Endothelial cell (in vitro differentiated cells): ENCODE measurements at regions not wholly inside any gene's neighbourhood (a gene's known extent, or its start where the extent isn't known, plus 50 kb on each side); places are given as distances from the start of the nearest gene placed in this dataset.
A peak's percentile ranks its signal among the peaks of the same experiment; 100 is the strongest.

Experiments
- DNase-seq: peaks from one replicate; pipeline ENCODE4 v3.0.0; 2021; ENCODE audit warnings: low spot score
- H3K27ac Mint-ChIP-seq: one replicate; pipeline ENCODE4 v1.8.0; 2021; ENCODE audit warnings: mixed read lengths, inconsistent platforms; ENCODE audit not compliant: unreplicated experiment
- H3K27me3 Mint-ChIP-seq: one replicate; pipeline ENCODE4 v1.8.0; 2021; ENCODE audit warnings: mild to moderate bottlenecking, moderate library complexity, mixed read lengths, inconsistent platforms; ENCODE audit not compliant: unreplicated experiment
- H3K36me3 Mint-ChIP-seq: one replicate; pipeline ENCODE4 v1.8.0; 2021; ENCODE audit warnings: mild to moderate bottlenecking, low read depth, mixed read lengths, inconsistent platforms; ENCODE audit not compliant: unreplicated experiment
- H3K4me1 Mint-ChIP-seq: one replicate; pipeline ENCODE4 v1.8.0; 2021; ENCODE audit warnings: mild to moderate bottlenecking, mixed read lengths, inconsistent platforms; ENCODE audit not compliant: unreplicated experiment
- H3K4me3 Mint-ChIP-seq: one replicate; pipeline ENCODE4 v1.8.0; 2021; ENCODE audit warnings: mild to moderate bottlenecking, mixed read lengths, inconsistent platforms; ENCODE audit not compliant: unreplicated experiment
- H3K9me3 Mint-ChIP-seq: one replicate; pipeline ENCODE4 v1.8.0; 2021; ENCODE audit warnings: mixed read lengths, inconsistent platforms; ENCODE audit not compliant: unreplicated experiment
- TF ChIP-seq, protein P1 (sequence below): fragments of 200-600 bp; sonication (generic); IDR thresholded peaks from one replicate; pipeline ENCODE4 v1.5.0; 2021; ENCODE audit warnings: antibody characterized with exemption; ENCODE audit not compliant: unreplicated experiment

DNA sequence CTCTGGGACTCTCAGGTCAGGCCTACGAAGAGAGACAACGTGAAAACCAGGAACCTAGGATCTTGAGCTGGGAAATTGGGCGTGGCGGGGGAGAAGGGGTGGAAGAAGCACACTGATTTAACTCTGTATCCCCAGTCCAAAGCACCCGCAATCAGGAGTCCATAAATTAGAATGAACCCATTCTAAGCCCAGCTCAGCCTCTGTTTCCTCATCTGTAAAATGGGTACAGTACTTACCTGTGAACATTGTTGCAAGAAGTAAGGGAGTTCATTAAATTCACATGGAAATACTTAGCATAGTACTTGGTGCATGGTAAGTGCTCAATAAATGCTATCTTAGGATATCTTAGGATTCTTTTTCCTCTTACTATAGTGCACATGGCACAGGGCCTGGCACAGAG is 326.7 kb downstream of the BCOR start:
- no peak overlapping the region for H3K4me3 Mint-ChIP-seq
- TF ChIP-seq, protein P1, sequence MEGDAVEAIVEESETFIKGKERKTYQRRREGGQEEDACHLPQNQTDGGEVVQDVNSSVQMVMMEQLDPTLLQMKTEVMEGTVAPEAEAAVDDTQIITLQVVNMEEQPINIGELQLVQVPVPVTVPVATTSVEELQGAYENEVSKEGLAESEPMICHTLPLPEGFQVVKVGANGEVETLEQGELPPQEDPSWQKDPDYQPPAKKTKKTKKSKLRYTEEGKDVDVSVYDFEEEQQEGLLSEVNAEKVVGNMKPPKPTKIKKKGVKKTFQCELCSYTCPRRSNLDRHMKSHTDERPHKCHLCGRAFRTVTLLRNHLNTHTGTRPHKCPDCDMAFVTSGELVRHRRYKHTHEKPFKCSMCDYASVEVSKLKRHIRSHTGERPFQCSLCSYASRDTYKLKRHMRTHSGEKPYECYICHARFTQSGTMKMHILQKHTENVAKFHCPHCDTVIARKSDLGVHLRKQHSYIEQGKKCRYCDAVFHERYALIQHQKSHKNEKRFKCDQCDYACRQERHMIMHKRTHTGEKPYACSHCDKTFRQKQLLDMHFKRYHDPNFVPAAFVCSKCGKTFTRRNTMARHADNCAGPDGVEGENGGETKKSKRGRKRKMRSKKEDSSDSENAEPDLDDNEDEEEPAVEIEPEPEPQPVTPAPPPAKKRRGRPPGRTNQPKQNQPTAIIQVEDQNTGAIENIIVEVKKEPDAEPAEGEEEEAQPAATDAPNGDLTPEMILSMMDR, result no peak
- no peak overlapping the region for H3K27ac Mint-ChIP-seq
- H3K9me3 Mint-ChIP-seq, result no peaks in the 10 kb centered on the region
- peaks cover 3% of the 10 kb centered on the region for H3K27me3 Mint-ChIP-seq
- no peak for DNase-seq
- peaks cover 25% of the 10 kb centered on the region for H3K4me1 Mint-ChIP-seq
- H3K36me3 Mint-ChIP-seq, result no peaks in the 10 kb centered on the region

DNA sequence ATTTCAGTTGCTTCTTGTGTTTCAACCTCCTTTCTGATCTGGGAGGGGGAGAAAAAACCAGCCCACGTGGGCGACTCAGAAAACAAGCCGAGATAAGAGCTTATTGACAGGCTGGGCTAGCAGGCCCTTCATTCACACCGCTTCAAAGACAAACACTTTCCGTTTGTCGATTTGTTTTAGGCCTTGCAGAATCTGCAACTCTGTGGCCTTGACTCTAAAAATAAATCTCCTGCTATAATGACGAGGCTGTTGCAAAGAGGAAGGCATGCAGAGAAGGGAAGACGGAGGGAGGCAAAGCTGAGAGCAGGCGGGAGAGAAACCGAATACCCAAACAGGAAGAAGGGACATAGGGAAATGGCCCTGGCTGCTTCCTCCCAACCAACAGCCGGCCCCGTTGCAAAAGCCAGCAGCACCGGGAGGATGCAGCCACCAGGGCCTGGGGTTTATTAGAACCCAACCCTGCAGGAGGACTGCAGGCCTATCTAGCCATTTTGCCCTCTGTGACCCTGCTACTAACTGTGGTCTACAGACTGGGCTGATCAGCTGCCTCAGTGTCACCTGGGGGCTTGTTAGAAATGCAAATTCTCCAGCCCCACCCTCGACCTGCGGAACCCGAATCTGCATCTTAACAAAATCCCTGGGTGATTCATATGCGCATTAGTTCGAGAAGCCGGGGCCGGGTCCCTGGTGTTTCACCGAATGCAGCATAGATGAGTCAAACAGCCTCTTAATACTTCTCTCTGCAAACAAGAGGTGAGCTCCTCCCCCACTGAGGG is 325.5 kb downstream of the BCOR start:
- Mint-ChIP-seq H3K36me3 (no peaks in the 10 kb centered on the region), H3K9me3 (no peaks in the 10 kb centered on the region), H3K27ac (peak overlapping the region; percentile 92), H3K4me3 (peak overlapping the region; percentile 4), H3K27me3 (peaks cover 3% of the 10 kb centered on the region), H3K4me1 (peaks cover 25% of the 10 kb centered on the region)
- TF ChIP-seq, protein P1, result no peak
- peak; percentile 34 for DNase-seq

DNA sequence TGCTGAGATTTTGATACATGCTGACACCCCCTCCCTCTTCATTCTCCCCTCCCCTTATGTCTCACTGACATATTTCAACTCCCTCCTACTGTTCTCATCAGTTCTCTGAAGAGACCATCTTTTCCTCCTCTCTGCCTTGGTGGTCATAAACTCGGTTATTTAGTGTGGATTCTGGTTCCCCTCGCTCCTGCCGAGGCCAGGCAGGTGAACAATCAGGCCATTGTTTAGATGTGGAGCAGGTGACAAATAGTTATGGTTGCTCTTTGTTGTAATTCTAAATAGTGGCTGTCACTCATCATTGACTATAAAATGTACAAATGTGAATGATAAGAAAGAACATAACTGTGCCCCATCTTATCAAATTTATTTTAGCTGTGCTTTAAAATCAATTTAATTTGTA is 324.6 kb downstream of the BCOR start:
- Mint-ChIP-seq H3K27me3 (peaks cover 3% of the 10 kb centered on the region), H3K36me3 (no peaks in the 10 kb centered on the region), H3K27ac (no peak overlapping the region), H3K9me3 (no peaks in the 10 kb centered on the region), H3K4me1 (peaks cover 25% of the 10 kb centered on the region), H3K4me3 (no peak overlapping the region)
- TF ChIP-seq, protein P1, result no peak
- no peak for DNase-seq

DNA sequence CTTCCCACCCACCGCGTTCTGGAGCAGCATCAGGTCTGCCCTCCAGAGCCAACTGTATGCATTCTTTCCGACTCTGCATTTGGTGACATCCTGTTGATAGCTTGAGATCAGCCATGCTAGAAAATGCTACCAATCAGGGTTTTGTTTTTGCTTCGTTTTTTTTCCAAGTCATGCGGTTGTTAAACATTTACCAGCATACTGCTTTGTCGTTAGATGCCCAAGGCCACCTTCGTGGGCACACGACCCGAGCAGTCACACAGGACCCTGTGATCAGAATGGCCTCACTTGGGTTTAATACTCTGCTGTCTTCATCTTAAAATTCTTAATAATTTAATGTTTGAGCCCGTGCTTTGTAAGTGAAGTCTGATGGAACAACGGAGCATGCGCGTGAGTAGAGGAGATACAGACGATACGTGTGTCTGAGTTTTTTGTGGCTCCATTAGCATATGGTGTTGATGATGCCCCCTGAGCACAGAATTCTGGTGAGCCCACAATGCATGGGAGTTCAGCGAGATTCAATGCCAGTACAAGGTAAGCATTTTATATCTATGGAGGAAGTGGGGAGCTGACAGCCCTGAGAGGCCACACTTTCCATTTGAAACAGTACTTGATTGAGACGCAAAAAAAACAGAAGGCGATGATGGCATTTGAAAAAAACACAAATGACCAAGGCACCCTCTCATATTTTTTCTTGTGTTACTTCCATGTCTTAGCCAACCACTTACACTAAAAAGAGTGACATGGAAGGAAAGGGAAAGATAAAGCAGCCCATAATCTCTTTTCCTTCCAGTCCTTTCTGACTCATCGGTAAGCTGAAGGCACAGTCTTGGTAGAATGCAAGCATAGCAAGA is 323.6 kb downstream of the BCOR start:
- DNase-seq, result no peak
- Mint-ChIP-seq H3K27me3 (peaks cover 6% of the 10 kb centered on the region), H3K36me3 (no peaks in the 10 kb centered on the region), H3K4me3 (no peak overlapping the region), H3K9me3 (no peaks in the 10 kb centered on the region), H3K27ac (no peak overlapping the region), H3K4me1 (peaks cover 25% of the 10 kb centered on the region)
- TF ChIP-seq, protein P1, result no peak

DNA sequence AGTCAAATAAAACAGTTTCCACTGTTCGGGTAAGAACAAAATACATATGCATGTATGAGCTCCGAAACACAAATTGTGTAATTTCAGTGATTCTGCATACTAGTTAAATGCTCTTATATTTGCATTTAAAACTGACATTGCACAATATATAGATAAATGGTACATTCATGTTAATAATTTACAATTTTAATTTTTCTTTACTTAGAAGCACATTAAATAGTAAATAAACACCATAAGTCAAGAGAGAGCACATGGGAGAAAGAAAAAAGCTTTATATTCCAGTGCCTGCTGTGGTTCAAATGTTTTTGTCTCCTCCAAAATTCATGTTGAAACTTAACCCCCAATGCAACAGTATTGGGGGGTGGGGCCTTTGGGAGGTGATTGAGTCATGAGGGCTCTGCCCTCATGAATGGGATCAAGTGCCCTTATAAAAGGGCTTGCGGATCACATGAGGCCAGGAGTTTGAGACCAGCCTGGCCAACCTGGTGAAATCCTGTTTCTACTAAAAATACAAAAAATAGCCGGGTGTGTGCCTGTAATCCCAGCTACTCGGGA is 322.9 kb downstream of the BCOR start:
- no peak overlapping the region for H3K4me3 Mint-ChIP-seq
- H3K4me1 Mint-ChIP-seq, result peaks cover 25% of the 10 kb centered on the region
- peaks cover 8% of the 10 kb centered on the region for H3K27me3 Mint-ChIP-seq

More for the DNA sequence above, 322.9 kb downstream of the BCOR start:
- Mint-ChIP-seq H3K9me3 (no peaks in the 10 kb centered on the region), H3K36me3 (no peaks in the 10 kb centered on the region), H3K27ac (no peak overlapping the region)
- TF ChIP-seq, protein P1, result no peak
- no peak for DNase-seq
